ENCODE measurements at regions not wholly inside any gene's neighbourhood (a gene's known extent, or its start where the extent isn't known, plus 50 kb on each side); places are given as distances from the start of the nearest gene placed in this dataset.

DNA sequence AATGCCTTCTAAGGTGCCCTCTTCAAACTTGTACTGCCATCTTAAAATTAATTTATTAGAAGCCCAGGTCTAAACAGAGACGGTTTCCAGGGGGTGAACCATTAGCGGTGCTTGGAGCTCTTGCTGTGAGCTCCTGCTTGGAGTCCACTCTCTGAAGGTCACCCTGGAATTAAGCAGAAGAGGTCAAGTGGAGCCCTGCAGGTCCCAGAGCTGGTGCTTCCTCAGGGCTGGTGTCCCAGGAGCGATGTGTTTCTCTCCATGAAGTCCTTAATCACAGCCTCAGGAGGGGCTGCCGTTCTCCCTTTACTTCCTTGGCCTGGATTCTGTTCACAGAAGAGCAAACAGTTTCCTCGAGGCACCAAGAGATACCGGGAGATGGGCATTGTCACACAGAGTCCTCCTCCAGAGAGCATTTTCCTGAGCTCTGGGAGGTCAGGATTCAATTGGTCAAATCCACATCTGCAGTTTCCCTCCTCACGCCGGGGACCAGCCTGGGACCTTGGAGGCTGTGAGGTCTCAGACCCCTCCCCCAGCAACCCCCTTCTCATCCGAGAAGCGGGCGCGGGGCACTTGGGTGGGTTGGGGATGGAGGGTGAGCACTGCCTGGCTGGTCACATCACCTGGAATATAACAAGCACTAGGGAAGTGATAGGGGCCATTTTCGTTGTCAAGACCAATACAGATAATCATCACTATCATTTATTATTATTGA lies 310.4 kb downstream of the AJAP1 start (continued):
- TF ChIP-seq, protein P1, sequence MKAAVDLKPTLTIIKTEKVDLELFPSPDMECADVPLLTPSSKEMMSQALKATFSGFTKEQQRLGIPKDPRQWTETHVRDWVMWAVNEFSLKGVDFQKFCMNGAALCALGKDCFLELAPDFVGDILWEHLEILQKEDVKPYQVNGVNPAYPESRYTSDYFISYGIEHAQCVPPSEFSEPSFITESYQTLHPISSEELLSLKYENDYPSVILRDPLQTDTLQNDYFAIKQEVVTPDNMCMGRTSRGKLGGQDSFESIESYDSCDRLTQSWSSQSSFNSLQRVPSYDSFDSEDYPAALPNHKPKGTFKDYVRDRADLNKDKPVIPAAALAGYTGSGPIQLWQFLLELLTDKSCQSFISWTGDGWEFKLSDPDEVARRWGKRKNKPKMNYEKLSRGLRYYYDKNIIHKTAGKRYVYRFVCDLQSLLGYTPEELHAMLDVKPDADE (IDR thresholded peaks at IDR 0.05): no peak

DNA sequence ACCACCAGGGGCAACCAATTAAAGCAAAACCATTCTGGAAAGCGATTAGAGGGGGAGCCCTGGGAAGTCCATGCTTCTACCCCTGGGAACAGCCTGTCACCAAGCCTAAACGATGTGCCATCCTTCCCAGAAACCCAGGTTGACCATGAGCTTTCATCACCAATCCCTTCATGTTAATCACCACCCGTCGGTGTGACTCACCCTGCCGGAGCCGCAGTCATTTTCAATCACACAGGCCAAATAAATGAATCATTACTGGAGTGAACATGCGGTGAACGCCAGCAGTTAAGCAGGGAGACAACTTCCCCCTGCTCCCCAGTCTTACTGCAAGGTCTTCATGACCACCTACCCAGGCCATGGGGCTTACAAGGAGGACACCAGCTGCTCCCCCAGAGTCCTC lies 308.8 kb downstream of the AJAP1 start:
- no peak overlapping the region for H3K4me3 ChIP-seq
- peaks cover 12% of the 10 kb centered on the region; the same call in 2 of the 3 replicates for H3K9me3 Mint-ChIP-seq
- no peak overlapping the region for H2AFZ ChIP-seq
- no peak for ATAC-seq
- DNase-seq (ENCODE audit: low spot score): no peak
- no peaks in the 10 kb centered on the region for H4K20me1 ChIP-seq (replicated peaks; ENCODE audit: insufficient read depth)
- H3K4me1 Mint-ChIP-seq: peaks cover 25% of the 10 kb centered on the region
- TF ChIP-seq POLR2AphosphoS5 (IDR thresholded peaks at IDR 0.05; ENCODE audit: low read depth) (no peak), ZNF114 (CRISPR knock-in tag; IDR thresholded peaks at IDR 0.05) (no peak)
- TF ChIP-seq, protein P2, sequence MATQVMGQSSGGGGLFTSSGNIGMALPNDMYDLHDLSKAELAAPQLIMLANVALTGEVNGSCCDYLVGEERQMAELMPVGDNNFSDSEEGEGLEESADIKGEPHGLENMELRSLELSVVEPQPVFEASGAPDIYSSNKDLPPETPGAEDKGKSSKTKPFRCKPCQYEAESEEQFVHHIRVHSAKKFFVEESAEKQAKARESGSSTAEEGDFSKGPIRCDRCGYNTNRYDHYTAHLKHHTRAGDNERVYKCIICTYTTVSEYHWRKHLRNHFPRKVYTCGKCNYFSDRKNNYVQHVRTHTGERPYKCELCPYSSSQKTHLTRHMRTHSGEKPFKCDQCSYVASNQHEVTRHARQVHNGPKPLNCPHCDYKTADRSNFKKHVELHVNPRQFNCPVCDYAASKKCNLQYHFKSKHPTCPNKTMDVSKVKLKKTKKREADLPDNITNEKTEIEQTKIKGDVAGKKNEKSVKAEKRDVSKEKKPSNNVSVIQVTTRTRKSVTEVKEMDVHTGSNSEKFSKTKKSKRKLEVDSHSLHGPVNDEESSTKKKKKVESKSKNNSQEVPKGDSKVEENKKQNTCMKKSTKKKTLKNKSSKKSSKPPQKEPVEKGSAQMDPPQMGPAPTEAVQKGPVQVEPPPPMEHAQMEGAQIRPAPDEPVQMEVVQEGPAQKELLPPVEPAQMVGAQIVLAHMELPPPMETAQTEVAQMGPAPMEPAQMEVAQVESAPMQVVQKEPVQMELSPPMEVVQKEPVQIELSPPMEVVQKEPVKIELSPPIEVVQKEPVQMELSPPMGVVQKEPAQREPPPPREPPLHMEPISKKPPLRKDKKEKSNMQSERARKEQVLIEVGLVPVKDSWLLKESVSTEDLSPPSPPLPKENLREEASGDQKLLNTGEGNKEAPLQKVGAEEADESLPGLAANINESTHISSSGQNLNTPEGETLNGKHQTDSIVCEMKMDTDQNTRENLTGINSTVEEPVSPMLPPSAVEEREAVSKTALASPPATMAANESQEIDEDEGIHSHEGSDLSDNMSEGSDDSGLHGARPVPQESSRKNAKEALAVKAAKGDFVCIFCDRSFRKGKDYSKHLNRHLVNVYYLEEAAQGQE (IDR thresholded peaks at IDR 0.05; ENCODE audit: unreplicated experiment): no peak
- TF ChIP-seq, protein P1 (IDR thresholded peaks at IDR 0.05): no peak
- no peaks in the 10 kb centered on the region for H3K79me2 ChIP-seq (replicated peaks; ENCODE audit: insufficient read depth)
- H3K27me3 ChIP-seq (ENCODE audit: insufficient read depth): no peaks in the 10 kb centered on the region
- no peak overlapping the region for H3K27ac ChIP-seq (ENCODE audit: low read depth)
- peaks cover 4% of the 10 kb centered on the region; the same call in 1 of the 3 replicates for H3K36me3 Mint-ChIP-seq (ENCODE audit: low read depth)
- no peaks in the 10 kb centered on the region for H3K9me2 ChIP-seq (ENCODE audit: insufficient read depth)
- no peak overlapping the region for H3K27ac Mint-ChIP-seq
- no peak overlapping the region for H3K4me2 ChIP-seq
- no peaks in the 10 kb centered on the region for H3F3A ChIP-seq (replicated peaks; ENCODE audit: low read depth)
- no peaks in the 10 kb centered on the region for H3K36me3 ChIP-seq (ENCODE audit: insufficient read depth)
- peaks cover 14% of the 10 kb centered on the region for H3K27me3 Mint-ChIP-seq (ENCODE audit: insufficient read depth, low read depth, poor library complexity)
- H3K4me1 ChIP-seq (ENCODE audit: insufficient read depth): no peaks in the 10 kb centered on the region
- no peak overlapping the region for H3K4me3 Mint-ChIP-seq

DNA sequence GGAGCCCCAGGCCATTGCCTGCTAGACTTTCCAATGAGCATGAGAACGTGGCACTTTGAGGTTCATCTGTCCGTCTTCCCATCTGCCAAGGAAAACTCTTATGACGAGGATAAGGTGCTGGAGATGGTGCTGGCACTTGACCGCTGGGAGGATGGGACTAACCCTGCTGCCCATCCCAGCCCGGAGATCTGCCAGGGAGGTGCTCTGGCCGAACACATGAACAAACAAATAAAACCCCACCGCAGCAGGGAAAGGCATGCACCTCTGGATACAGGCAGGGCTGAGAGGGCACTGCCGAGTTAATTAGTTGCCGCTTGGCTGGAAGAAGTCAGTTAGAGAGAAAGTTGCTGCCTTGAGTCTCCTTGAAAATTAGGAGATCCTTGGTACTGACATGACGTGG lies 308.4 kb downstream of the AJAP1 start:
- H3K27ac Mint-ChIP-seq: no peak overlapping the region
- Histone ChIP-seq H3K4me2 (no peak overlapping the region), H3K79me2 (replicated peaks; ENCODE audit: insufficient read depth) (no peaks in the 10 kb centered on the region), H3F3A (replicated peaks; ENCODE audit: low read depth) (no peaks in the 10 kb centered on the region), H3K36me3 (ENCODE audit: insufficient read depth) (no peaks in the 10 kb centered on the region), H3K27me3 (ENCODE audit: insufficient read depth) (no peaks in the 10 kb centered on the region), H3K4me1 (ENCODE audit: insufficient read depth) (no peaks in the 10 kb centered on the region), H3K9me2 (ENCODE audit: insufficient read depth) (no peaks in the 10 kb centered on the region), H3K27ac (ENCODE audit: low read depth) (no peak overlapping the region), H2AFZ (no peak overlapping the region), H4K20me1 (replicated peaks; ENCODE audit: insufficient read depth) (no peaks in the 10 kb centered on the region), H3K4me3 (no peak overlapping the region)
- H3K4me1 Mint-ChIP-seq: peaks cover 25% of the 10 kb centered on the region
- peaks cover 9% of the 10 kb centered on the region; the same call in 2 of the 3 replicates for H3K9me3 Mint-ChIP-seq
- DNase-seq (ENCODE audit: low spot score) (no peak), ATAC-seq (no peak)
- H3K36me3 Mint-ChIP-seq (ENCODE audit: low read depth): peaks cover 2% of the 10 kb centered on the region; the same call in 1 of the 3 replicates
- peaks cover 14% of the 10 kb centered on the region for H3K27me3 Mint-ChIP-seq (ENCODE audit: insufficient read depth, low read depth, poor library complexity)
- no peak overlapping the region for H3K4me3 Mint-ChIP-seq
- TF ChIP-seq POLR2AphosphoS5 (IDR thresholded peaks at IDR 0.05; ENCODE audit: low read depth) (no peak), EZH2 (IDR thresholded peaks at IDR 0.05; ENCODE audit: low read depth, unreplicated experiment) (no peak), JUNB (IDR thresholded peaks at IDR 0.05; ENCODE audit: unreplicated experiment) (no peak), EZH2phosphoT487 (IDR thresholded peaks at IDR 0.05; ENCODE audit: unreplicated experiment) (no peak)
